H9 (cell line): ENCODE measurements at regions not wholly inside any gene's neighbourhood (a gene's known extent, or its start where the extent isn't known, plus 50 kb on each side); places are given as distances from the start of the nearest gene placed in this dataset.

Experiments used
- DNase-seq: peaks from one replicate; pipeline ENCODE4 v3.0.0-alpha.2; 2017
- H2AFZ ChIP-seq: one replicate; pipeline ENCODE4 v1.6.1; 2013; ENCODE audit warnings: mild to moderate bottlenecking, low read length, control low read depth, moderate library complexity
- H2AK5ac ChIP-seq: 2 replicates; pipeline ENCODE4 v1.6.1; 2013; ENCODE audit warnings: low read length, control low read depth, mixed read lengths; ENCODE audit not compliant: insufficient read length
- H2BK120ac ChIP-seq: one replicate; pipeline ENCODE4 v1.6.1; 2013; ENCODE audit warnings: low read depth, mild to moderate bottlenecking, low read length, control low read depth, inconsistent platforms; ENCODE audit not compliant: poor library complexity, severe bottlenecking
- H2BK12ac ChIP-seq: 2 replicates; pipeline ENCODE4 v1.6.1; 2013; ENCODE audit warnings: low read length, control low read depth, mixed read lengths, low read depth; ENCODE audit not compliant: insufficient read length
- H2BK15ac ChIP-seq: 2 replicates; pipeline ENCODE4 v1.6.1; 2013; ENCODE audit warnings: low read depth, low read length, control low read depth
- H2BK20ac ChIP-seq: one replicate; pipeline ENCODE4 v1.6.1; 2013; ENCODE audit warnings: low read depth, mild to moderate bottlenecking, low read length, control low read depth, inconsistent platforms; ENCODE audit not compliant: poor library complexity, severe bottlenecking
- H2BK5ac ChIP-seq: 2 replicates; pipeline ENCODE4 v1.6.1; 2013; ENCODE audit warnings: low read length, control low read depth, mixed read lengths; ENCODE audit not compliant: insufficient read length
- H3K14ac ChIP-seq: 2 replicates; pipeline ENCODE4 v1.6.1; 2013; ENCODE audit warnings: low read length, control low read depth; ENCODE audit not compliant: insufficient read depth
- H3K18ac ChIP-seq: 2 replicates; pipeline ENCODE4 v1.6.1; 2013; ENCODE audit warnings: low read depth, mild to moderate bottlenecking, mixed read lengths, low read length, control low read depth; ENCODE audit not compliant: insufficient read length
- H3K23ac ChIP-seq: 2 replicates; pipeline ENCODE4 v1.6.1; 2013; ENCODE audit warnings: low read length, control low read depth, mixed read lengths, low read depth; ENCODE audit not compliant: insufficient read length
- H3K23me2 ChIP-seq: 2 replicates; pipeline ENCODE4 v1.6.1; 2013; ENCODE audit warnings: low read depth, mild to moderate bottlenecking, mixed read lengths, low read length, control low read depth; ENCODE audit not compliant: insufficient read length, poor library complexity, severe bottlenecking
- H3K27ac ChIP-seq: 2 replicates; pipeline ENCODE4 v1.5.1; 2013; ENCODE audit warnings: low read length, control low read depth, mixed read lengths, low read depth; ENCODE audit not compliant: insufficient read length
- H3K27me3 ChIP-seq: 2 replicates; pipeline ENCODE4 v1.6.1; 2013; ENCODE audit warnings: low read length, control low read depth, inconsistent platforms; ENCODE audit not compliant: insufficient read depth
- H3K4ac ChIP-seq: 2 replicates; pipeline ENCODE4 v1.6.1; 2013; ENCODE audit warnings: low read depth, mild to moderate bottlenecking, control low read depth, inconsistent platforms, low read length, moderate library complexity
- H3K4me1 ChIP-seq: 2 replicates; pipeline ENCODE4 v1.6.1; 2013; ENCODE audit warnings: low read length, control low read depth, inconsistent platforms; ENCODE audit not compliant: insufficient read depth
- H3K4me2 ChIP-seq: 2 replicates; pipeline ENCODE4 v1.6.1; 2013; ENCODE audit warnings: low read length, control low read depth, mixed read lengths; ENCODE audit not compliant: insufficient read length, insufficient read depth
- H3K56ac ChIP-seq: 2 replicates; pipeline ENCODE4 v1.6.1; 2013; ENCODE audit warnings: low read depth, mild to moderate bottlenecking, mixed read lengths, low read length, control low read depth; ENCODE audit not compliant: insufficient read length
- H3K79me1 ChIP-seq: 2 replicates; pipeline ENCODE4 v1.6.1; 2013; ENCODE audit warnings: low read depth, mild to moderate bottlenecking, moderate library complexity, low read length, control low read depth, inconsistent platforms; ENCODE audit not compliant: insufficient read depth, poor library complexity, severe bottlenecking
- H3K79me2 ChIP-seq: 2 replicates; pipeline ENCODE4 v1.6.1; 2013; ENCODE audit warnings: low read length, control low read depth, inconsistent platforms; ENCODE audit not compliant: insufficient read depth
- H3K9ac ChIP-seq: 2 replicates; pipeline ENCODE4 v1.6.1; 2013; ENCODE audit warnings: low read length, control low read depth, mixed read lengths; ENCODE audit not compliant: insufficient read length; ENCODE audit errors: extremely low read depth
- H3K9me3 ChIP-seq: one replicate; pipeline ENCODE4 v1.6.1; 2013; ENCODE audit warnings: low read depth, low read length, inconsistent platforms; ENCODE audit not compliant: control insufficient read depth
- H3T11ph ChIP-seq: one replicate; pipeline ENCODE4 v1.6.1; 2013; ENCODE audit warnings: mild to moderate bottlenecking, low read length, control low read depth, inconsistent platforms
- H4K20me1 ChIP-seq: one replicate; pipeline ENCODE4 v1.6.1; 2013; ENCODE audit not compliant: control insufficient read depth, insufficient read length, insufficient read depth
- H4K5ac ChIP-seq: 2 replicates; pipeline ENCODE4 v1.6.1; 2013; ENCODE audit warnings: low read depth, mild to moderate bottlenecking, mixed read lengths, low read length, control low read depth; ENCODE audit not compliant: insufficient read length
- H4K8ac ChIP-seq: replicated peaks from 2 replicates; pipeline ENCODE4 v1.6.1; 2013; ENCODE audit warnings: low read length, control low read depth, mixed read lengths, low read depth; ENCODE audit not compliant: insufficient read length
- H4K91ac ChIP-seq: 2 replicates; pipeline ENCODE4 v1.6.1; 2013; ENCODE audit warnings: low read depth, mild to moderate bottlenecking, moderate library complexity, mixed read lengths, low read length, control low read depth; ENCODE audit not compliant: insufficient read length
- H3K27ac Mint-ChIP-seq, 3 experiments: 2 replicates in 2 of 3; 3 replicates in 1 of 3; pipeline ENCODE4 v1.8.0; 2020 to 2021; ENCODE audit warnings: mixed read lengths in 3 of 3, mild to moderate bottlenecking in 1 of 3, moderate library complexity in 1 of 3
- H3K27me3 Mint-ChIP-seq: 2 replicates; pipeline ENCODE4 v1.8.0; 2021; ENCODE audit warnings: low read depth, mild to moderate bottlenecking, moderate library complexity, mixed read lengths
- H3K36me3 Mint-ChIP-seq, 3 experiments: 2 replicates in 2 of 3; 3 replicates in 1 of 3; pipeline ENCODE4 v1.8.0; 2020 to 2021; ENCODE audit warnings: low read depth in 3 of 3, mixed read lengths in 3 of 3; ENCODE audit not compliant: insufficient read depth in 1 of 3
- H3K4me1 Mint-ChIP-seq, 2 experiments: 2 replicates each; pipeline ENCODE4 v1.8.0; 2020; ENCODE audit warnings: mixed read lengths in 2 of 2
- H3K4me3 Mint-ChIP-seq, 2 experiments: 2 replicates in 1 of 2; 3 replicates in 1 of 2; pipeline ENCODE4 v1.8.0; 2020 to 2021; ENCODE audit warnings: mild to moderate bottlenecking in 2 of 2, mixed read lengths in 2 of 2, moderate library complexity in 1 of 2
- H3K9me3 Mint-ChIP-seq, 2 experiments: 2 replicates in 1 of 2; 3 replicates in 1 of 2; pipeline ENCODE4 v1.8.0; 2020; ENCODE audit warnings: mild to moderate bottlenecking in 2 of 2, mixed read lengths in 2 of 2, moderate library complexity in 1 of 2
- WGBS: extraction: QIAGEN DNeasy Blood & Tissue Kit; methylation state at CpG from one replicate; pipeline ENCODE4 v1.1.7; 2013; ENCODE audit warnings: missing lambda C conversion rate, low lambda C conversion rate, mixed read lengths; ENCODE audit not compliant: insufficient read length; ENCODE audit errors: extremely low coverage; 5-methylcytosine and 5-hydroxymethylcytosine counted together
- TF ChIP-seq, protein P1 (sequence below): fragments of 200-600 bp; sonication (generic); conservative IDR thresholded peaks from 3 replicates; pipeline ENCODE4 v1.8.0; 2021; ENCODE audit warnings: antibody characterized with exemption, mild to moderate bottlenecking

GRCh38 chr10:3427950-3428354 is 255.4 kb upstream of the PITRM1 start:
- Histone ChIP-seq H3K23ac (no peak overlapping the region), H4K5ac (no peak overlapping the region), H3K4me2 (no peak overlapping the region), H2BK5ac (no peak overlapping the region), H2BK120ac (no peak overlapping the region), H3K18ac (no peak overlapping the region), H3K9me3 (no peaks in the 10 kb centered on the region), H4K20me1 (no peaks in the 10 kb centered on the region), H3K14ac (no peak overlapping the region), H4K91ac (no peak overlapping the region), H3K79me1 (no peaks in the 10 kb centered on the region), H3K56ac (no peak overlapping the region), H2BK12ac (no peak overlapping the region), H2BK20ac (no peak overlapping the region), H3K27ac (no peak overlapping the region), H3T11ph (no peak overlapping the region), H2BK15ac (no peak overlapping the region), H3K4me1 (no peaks in the 10 kb centered on the region), H3K4ac (no peak overlapping the region), H3K23me2 (no peaks in the 10 kb centered on the region), H2AK5ac (no peak overlapping the region), H4K8ac (no peak overlapping the region), H3K79me2 (no peaks in the 10 kb centered on the region), H3K9ac (no peak overlapping the region), H2AFZ (no peak overlapping the region), H3K27me3 (no peaks in the 10 kb centered on the region)
- TF ChIP-seq, protein P1, sequence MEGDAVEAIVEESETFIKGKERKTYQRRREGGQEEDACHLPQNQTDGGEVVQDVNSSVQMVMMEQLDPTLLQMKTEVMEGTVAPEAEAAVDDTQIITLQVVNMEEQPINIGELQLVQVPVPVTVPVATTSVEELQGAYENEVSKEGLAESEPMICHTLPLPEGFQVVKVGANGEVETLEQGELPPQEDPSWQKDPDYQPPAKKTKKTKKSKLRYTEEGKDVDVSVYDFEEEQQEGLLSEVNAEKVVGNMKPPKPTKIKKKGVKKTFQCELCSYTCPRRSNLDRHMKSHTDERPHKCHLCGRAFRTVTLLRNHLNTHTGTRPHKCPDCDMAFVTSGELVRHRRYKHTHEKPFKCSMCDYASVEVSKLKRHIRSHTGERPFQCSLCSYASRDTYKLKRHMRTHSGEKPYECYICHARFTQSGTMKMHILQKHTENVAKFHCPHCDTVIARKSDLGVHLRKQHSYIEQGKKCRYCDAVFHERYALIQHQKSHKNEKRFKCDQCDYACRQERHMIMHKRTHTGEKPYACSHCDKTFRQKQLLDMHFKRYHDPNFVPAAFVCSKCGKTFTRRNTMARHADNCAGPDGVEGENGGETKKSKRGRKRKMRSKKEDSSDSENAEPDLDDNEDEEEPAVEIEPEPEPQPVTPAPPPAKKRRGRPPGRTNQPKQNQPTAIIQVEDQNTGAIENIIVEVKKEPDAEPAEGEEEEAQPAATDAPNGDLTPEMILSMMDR, result no peak
- WGBS, result no CpG with 5 or more reads among the region's 7 CpGs
- peaks cover 4 to 7% of the 10 kb centered on the region in 2 experiments; a peak in 3 of 5 replicates for H3K9me3 Mint-ChIP-seq
- H3K36me3 Mint-ChIP-seq, result peaks cover 0 to 5% (median 5%) of the 10 kb centered on the region in 3 experiments; a peak in 4 of 7 replicates
- 0 out of 2 replicates have a peak, but pooled peaks cover 2% of the 10 kb centered on the region for H3K27me3 Mint-ChIP-seq
- peaks cover 6 to 11% of the 10 kb centered on the region in 2 experiments; a peak in 3 of 4 replicates for H3K4me1 Mint-ChIP-seq
- no peak overlapping the region for H3K4me3 Mint-ChIP-seq
- DNase-seq, result no peak
- no peak overlapping the region for H3K27ac Mint-ChIP-seq
